Adrenal gland (tissue), 9 donors: ENCODE measurements at regions not wholly inside any gene's neighbourhood (a gene's known extent, or its start where the extent isn't known, plus 50 kb on each side); places are given as distances from the start of the nearest gene placed in this dataset.

ENCODE experiments used
- DNase-seq, 7 donors: peaks; one replicate each; pipeline ENCODE4 v3.0.0-alpha.2; 2019 to 2020
- H3K27ac ChIP-seq, 5 donors: fragments of 200-600 bp; sonication (generic) in 4 of 5; 1 replicate in 3 of 5; 2 replicates in 2 of 5; pipeline versions ENCODE4 v1.5.1 to v1.8.0; 2016 to 2020; ENCODE audit warnings: mild to moderate bottlenecking in 1 of 5
- H3K27me3 ChIP-seq: fragments of 200-600 bp; 2 replicates; pipeline ENCODE4 v1.8.0; 2021
- H3K36me3 ChIP-seq, 2 donors: fragments of 200-600 bp; replicated peaks in 1 of 2; 1 replicate in 1 of 2; 2 replicates in 1 of 2; pipeline versions ENCODE4 v1.5.1 to v1.8.0; 2018 to 2022
- H3K4me1 ChIP-seq, 2 donors: fragments of 200-600 bp; replicated peaks in 1 of 2; 1 replicate in 1 of 2; 2 replicates in 1 of 2; pipeline versions ENCODE4 v1.5.1 to v1.8.0; 2018 to 2021
- H3K4me3 ChIP-seq, 4 donors: fragments of 200-600 bp; sonication (generic) in 3 of 4; one replicate each; pipeline ENCODE4 v1.5.1; 2016 to 2018
- H3K9me3 ChIP-seq, 3 donors: fragments of 200-600 bp; sonication (generic) in 1 of 3; replicated peaks in 1 of 3; 1 replicate in 2 of 3; 2 replicates in 1 of 3; pipeline versions ENCODE4 v1.5.1 to v1.8.0; 2016 to 2021
- CTCF ChIP-seq, 6 experiments: fragments of 450-650 bp in 4 of 6; fragments of 200-600 bp in 2 of 6; sonication (generic) in 1 of 6; IDR thresholded peaks; 1 replicate in 5 of 6; 2 replicates in 1 of 6; pipeline versions ENCODE4 v1.5.1 to v1.8.0; 2016 to 2021; ENCODE audit warnings: antibody characterized with exemption in 6 of 6, mild to moderate bottlenecking in 2 of 6, moderate library complexity in 1 of 6
- POLR2A ChIP-seq, 2 donors: fragments of 450-650 bp; IDR thresholded peaks; one replicate each; pipeline ENCODE4 v1.6.1; 2017; ENCODE audit warnings: antibody characterized with exemption in 2 of 2, mild to moderate bottlenecking in 2 of 2, moderate library complexity in 1 of 2
- WGBS, 4 donors: extraction: QIAGEN DNeasy Blood & Tissue Kit in 2 of 4; methylation state at CpG; one replicate each; pipeline versions ENCODE4 v1.1.5 to v1.1.7; 2013 to 2017; 5-methylcytosine and 5-hydroxymethylcytosine counted together
- intact Hi-C, 2 donors: fragments of 100-400 bp; cut with DNase I; formaldehyde crosslinking; loops; one replicate each; pipeline versions ENCODE4 v1.14.1 to v1.15.0; 2022 to 2023
- donor health status: healthy with polysubstance abuse.
- donor health status: Bipolar disorder and iron deficiency.
- donor health status: DM: yes; HTN: yes; CAD: no.
- donor health status: DM: no; HTN: no; CAD: no.
- donor health status: DM: no; HTN: no; CAD: no.

GRCh38 chr3:74023395-74023794 lies 398.7 kb upstream of the PDZRN3 start:
- WGBS, 4 donors: 88 to 97% (median 94%) methylated on average over 2 of the region's 2 CpGs
- intact Hi-C loops: no loop called here

GRCh38 chr3:74021449-74021848 lies 396.7 kb upstream of the PDZRN3 start:
- DNase-seq: no peak
- TF ChIP-seq CTCF (IDR thresholded peaks at IDR 0.05) (no peak), POLR2A (IDR thresholded peaks at IDR 0.05) (no peak)

More at GRCh38 chr3:74023395-74023794, 398.7 kb upstream of the PDZRN3 start:
- Histone ChIP-seq H3K27me3 (no peaks in the 10 kb centered on the region), H3K4me1 (no peaks in the 10 kb centered on the region), H3K9me3 (no peaks in the 10 kb centered on the region), H3K36me3 (no peaks in the 10 kb centered on the region), H3K4me3 (no peak overlapping the region), H3K27ac (no peak overlapping the region)
- no peak for DNase-seq
- TF ChIP-seq CTCF (IDR thresholded peaks at IDR 0.05) (no peak), POLR2A (IDR thresholded peaks at IDR 0.05) (no peak)

GRCh38 chr3:74009961-74010844 lies 385.5 kb upstream of the PDZRN3 start:
- Histone ChIP-seq H3K4me1 (no peaks in the 10 kb centered on the region), H3K4me3 (no peak overlapping the region), H3K27ac (no peak overlapping the region), H3K9me3 (no peaks in the 10 kb centered on the region), H3K27me3 (no peaks in the 10 kb centered on the region), H3K36me3 (no peaks in the 10 kb centered on the region)
- WGBS, 4 donors: 61 to 72% (median 65%) methylated on average over 4 of the region's 4 CpGs
- no peak for DNase-seq
- intact Hi-C loops: no loop called here
- TF ChIP-seq CTCF (IDR thresholded peaks at IDR 0.05) (no peak), POLR2A (IDR thresholded peaks at IDR 0.05) (no peak)

More at GRCh38 chr3:74021449-74021848, 396.7 kb upstream of the PDZRN3 start:
- H3K4me1 ChIP-seq: no peaks in the 10 kb centered on the region
- no peaks in the 10 kb centered on the region for H3K27me3 ChIP-seq
- no peak overlapping the region for H3K27ac ChIP-seq
- H3K36me3 ChIP-seq: no peaks in the 10 kb centered on the region
- no peak overlapping the region for H3K4me3 ChIP-seq
- intact Hi-C loops: no loop called here
- 77 to 86% (median 83%) methylated on average over 2 of the region's 2 CpGs for WGBS, 4 donors
- H3K9me3 ChIP-seq: no peaks in the 10 kb centered on the region

GRCh38 chr3:74004386-74004785 lies 379.6 kb upstream of the PDZRN3 start:
- peak in 4 of 7 donors; percentile 14 to 31 (median 24) for DNase-seq
- no peaks in the 10 kb centered on the region for H3K36me3 ChIP-seq
- no peak for TF ChIP-seq POLR2A (IDR thresholded peaks at IDR 0.05)
- no peak for TF ChIP-seq CTCF (IDR thresholded peaks at IDR 0.05)
- no peak overlapping the region for H3K27ac ChIP-seq
- no peaks in the 10 kb centered on the region for H3K9me3 ChIP-seq
- peaks cover 4 to 6% of the 10 kb centered on the region in 2 donors for H3K4me1 ChIP-seq
- H3K27me3 ChIP-seq: no peaks in the 10 kb centered on the region
- 33 to 45% (median 36%) methylated on average over 3 of the region's 3 CpGs for WGBS, 4 donors
- intact Hi-C loops: no loop called here
- H3K4me3 ChIP-seq: no peak overlapping the region
